ENCODE measurements at regions not wholly inside any gene's neighbourhood (a gene's known extent, or its start where the extent isn't known, plus 50 kb on each side); places are given as distances from the start of the nearest gene placed in this dataset.

GRCh38 chr18:65352186-65352585 is 398.6 kb upstream of the CDH7 start:
- H3K4me3 ChIP-seq (IDR thresholded peaks at IDR 0.05; ENCODE audit: insufficient read depth, low read depth, low read length), result no peak overlapping the region
- no peak overlapping the region for H3K4me2 ChIP-seq
- no peaks in the 10 kb centered on the region for H3K36me3 ChIP-seq (ENCODE audit: insufficient read depth)
- H3K9ac ChIP-seq, result no peak overlapping the region
- TF ChIP-seq CTCF (conservative IDR thresholded peaks at IDR 0.05; ENCODE audit: low read depth, low read length), result no peak
- no peaks in the 10 kb centered on the region for H3K79me2 ChIP-seq (ENCODE audit: insufficient read depth, low read depth)
- no peaks in the 10 kb centered on the region for H4K20me1 ChIP-seq (ENCODE audit: insufficient read depth)
- no peak overlapping the region for H2AFZ ChIP-seq (ENCODE audit: low read depth)
- H3K27ac ChIP-seq, result no peak overlapping the region
- H3K27me3 ChIP-seq (ENCODE audit: insufficient read depth, low read depth), result no peaks in the 10 kb centered on the region; the same call in 1 of the 2 replicates
- H3K4me1 ChIP-seq (ENCODE audit: low read depth, poor library complexity, severe bottlenecking), result no peaks in the 10 kb centered on the region

GRCh38 chr18:65349635-65350034 is 401.2 kb upstream of the CDH7 start:
- Histone ChIP-seq H3K27me3 (ENCODE audit: insufficient read depth, low read depth) (no peaks in the 10 kb centered on the region; the same call in 1 of the 2 replicates), H3K9ac (no peak overlapping the region), H3K36me3 (ENCODE audit: insufficient read depth) (no peaks in the 10 kb centered on the region), H2AFZ (ENCODE audit: low read depth) (no peak overlapping the region), H3K4me2 (no peak overlapping the region), H3K4me1 (ENCODE audit: low read depth, poor library complexity, severe bottlenecking) (no peaks in the 10 kb centered on the region), H3K4me3 (IDR thresholded peaks at IDR 0.05; ENCODE audit: insufficient read depth, low read depth, low read length) (no peak overlapping the region), H3K27ac (no peak overlapping the region), H4K20me1 (ENCODE audit: insufficient read depth) (no peaks in the 10 kb centered on the region), H3K79me2 (ENCODE audit: insufficient read depth, low read depth) (no peaks in the 10 kb centered on the region)
- TF ChIP-seq CTCF (conservative IDR thresholded peaks at IDR 0.05; ENCODE audit: low read depth, low read length), result no peak

GRCh38 chr18:65347446-65347845 is 403.4 kb upstream of the CDH7 start:
- no peaks in the 10 kb centered on the region for H3K4me1 ChIP-seq (ENCODE audit: low read depth, poor library complexity, severe bottlenecking)
- no peak overlapping the region for H3K27ac ChIP-seq
- no peak overlapping the region for H3K4me2 ChIP-seq
- H3K79me2 ChIP-seq (ENCODE audit: insufficient read depth, low read depth), result no peaks in the 10 kb centered on the region
- H3K4me3 ChIP-seq (IDR thresholded peaks at IDR 0.05; ENCODE audit: insufficient read depth, low read depth, low read length), result no peak overlapping the region
- H3K36me3 ChIP-seq (ENCODE audit: insufficient read depth), result no peaks in the 10 kb centered on the region
- no peak overlapping the region for H2AFZ ChIP-seq (ENCODE audit: low read depth)
- no peaks in the 10 kb centered on the region; the same call in 1 of the 2 replicates for H3K27me3 ChIP-seq (ENCODE audit: insufficient read depth, low read depth)
- no peak overlapping the region for H3K9ac ChIP-seq
- H4K20me1 ChIP-seq (ENCODE audit: insufficient read depth), result no peaks in the 10 kb centered on the region
- TF ChIP-seq CTCF (conservative IDR thresholded peaks at IDR 0.05; ENCODE audit: low read depth, low read length), result no peak

- Histone ChIP-seq H3K4me1 (ENCODE audit: low read depth, poor library complexity, severe bottlenecking) (no peaks in the 10 kb centered on the region), H3K9ac (no peak overlapping the region), H3K79me2 (ENCODE audit: insufficient read depth, low read depth) (no peaks in the 10 kb centered on the region), H3K27me3 (ENCODE audit: insufficient read depth, low read depth) (no peaks in the 10 kb centered on the region; the same call in 1 of the 2 replicates), H3K27ac (no peak overlapping the region), H3K36me3 (ENCODE audit: insufficient read depth) (no peaks in the 10 kb centered on the region), H3K4me2 (no peak overlapping the region), H4K20me1 (ENCODE audit: insufficient read depth) (no peaks in the 10 kb centered on the region), H3K4me3 (IDR thresholded peaks at IDR 0.05; ENCODE audit: insufficient read depth, low read depth, low read length) (no peak overlapping the region), H2AFZ (ENCODE audit: low read depth) (no peak overlapping the region)
- no peak for TF ChIP-seq CTCF (conservative IDR thresholded peaks at IDR 0.05; ENCODE audit: low read depth, low read length)
Observed at GRCh38 chr18:65346086-65346485, 404.7 kb upstream of the CDH7 start.

Measured in KMS-11 (cell line).